WTC11 (cell line): ENCODE measurements at regions not wholly inside any gene's neighbourhood (a gene's known extent, or its start where the extent isn't known, plus 50 kb on each side); places are given as distances from the start of the nearest gene placed in this dataset.

Source experiments
- ATAC-seq: fragments of 200-7000 bp; cut with Tn5 transposase; 2 replicates; pipeline ENCODE4 v1.10.0; 2021; ENCODE audit warnings: mild to moderate bottlenecking, moderate library complexity
- CTCF ChIA-PET: fragments of 300-600 bp; sonication (Branson Sonifier 250); formaldehyde crosslinking; loops from one replicate; lab custom pipeline; 2021; ENCODE audit warnings: antibody characterized with exemption; lab: Charles Lee
- POLR2A ChIA-PET: fragments of 350-600 bp; sonication (Branson Sonifier 250); formaldehyde crosslinking; loops from one replicate; lab custom pipeline; 2021; ENCODE audit warnings: antibody characterized with exemption; lab: Charles Lee
- DNase-seq: peaks from one replicate; pipeline ENCODE4 v3.0.0; 2021; ENCODE audit warnings: low spot score
- H3K27ac Mint-ChIP-seq: 2 replicates; pipeline ENCODE4 v1.8.0; 2021; ENCODE audit warnings: mixed read lengths
- H3K27me3 Mint-ChIP-seq: 2 replicates; pipeline ENCODE4 v1.8.0; 2021; ENCODE audit warnings: low read depth, mild to moderate bottlenecking, moderate library complexity, mixed read lengths
- H3K36me3 Mint-ChIP-seq: 2 replicates; pipeline ENCODE4 v1.8.0; 2021; ENCODE audit warnings: mixed read lengths
- H3K4me1 Mint-ChIP-seq: 2 replicates; pipeline ENCODE4 v1.8.0; 2022; ENCODE audit warnings: mixed read lengths
- H3K4me3 Mint-ChIP-seq: 2 replicates; pipeline ENCODE4 v1.8.0; 2021; ENCODE audit warnings: mild to moderate bottlenecking, moderate library complexity, mixed read lengths
- H3K9me3 Mint-ChIP-seq: 2 replicates; pipeline ENCODE4 v1.8.0; 2021; ENCODE audit warnings: mixed read lengths
- ATF1 ChIP-seq: sonication (generic); formaldehyde crosslinking; IDR thresholded peaks from 2 replicates; pipeline ENCODE4 v1.8.1; 2023; ENCODE audit warnings: mild to moderate bottlenecking, moderate library complexity, missing genetic modification reagents
- CBFB ChIP-seq: sonication (generic); formaldehyde crosslinking; IDR thresholded peaks from 2 replicates; pipeline ENCODE4 v1.8.1; 2022; ENCODE audit warnings: mild to moderate bottlenecking, low read depth, missing genetic modification reagents
- FOXK1 ChIP-seq: sonication (generic); formaldehyde crosslinking; IDR thresholded peaks from 2 replicates; pipeline ENCODE4 v1.8.0; 2022; ENCODE audit warnings: mild to moderate bottlenecking, moderate library complexity, missing genetic modification reagents
- GABPB1 ChIP-seq: sonication (generic); formaldehyde crosslinking; IDR thresholded peaks from 2 replicates; pipeline ENCODE4 v1.8.1; 2023; ENCODE audit warnings: mild to moderate bottlenecking, missing genetic modification reagents
- GRHL2 ChIP-seq: fragments of 250-450 bp; sonication (Bioruptor Pico); IDR thresholded peaks from 2 replicates; pipeline ENCODE4 v1.8.0; 2022; ENCODE audit warnings: mild to moderate bottlenecking, moderate library complexity; ENCODE audit not compliant: insufficient replicate concordance, severe bottlenecking
- JAZF1 ChIP-seq: fragments of 250-450 bp; sonication (Bioruptor Pico); IDR thresholded peaks from 2 replicates; pipeline ENCODE4 v1.9.0; 2021; ENCODE audit warnings: moderate library complexity, mild to moderate bottlenecking, inconsistent platforms
- NR1H2 ChIP-seq: sonication (generic); formaldehyde crosslinking; IDR thresholded peaks from 2 replicates; pipeline ENCODE4 v1.9.0; 2021; ENCODE audit warnings: mild to moderate bottlenecking, moderate library complexity, missing genetic modification reagents
- NR2C2 ChIP-seq: sonication (generic); formaldehyde crosslinking; IDR thresholded peaks from 2 replicates; pipeline ENCODE4 v1.8.0; 2022; ENCODE audit warnings: mild to moderate bottlenecking, missing genetic modification reagents
- OVOL2 ChIP-seq: fragments of 250-450 bp; sonication (Bioruptor Pico); IDR thresholded peaks from 2 replicates; pipeline ENCODE4 v1.9.0; 2021; ENCODE audit warnings: mild to moderate bottlenecking, borderline replicate concordance
- SMAD3 ChIP-seq: sonication (generic); formaldehyde crosslinking; IDR thresholded peaks from 2 replicates; pipeline ENCODE4 v1.8.0; 2022; ENCODE audit warnings: missing genetic modification reagents, mild to moderate bottlenecking, borderline replicate concordance
- SP1 ChIP-seq: sonication (generic); formaldehyde crosslinking; conservative IDR thresholded peaks from 2 replicates; pipeline ENCODE4 v1.8.1; 2022; ENCODE audit warnings: missing genetic modification reagents
- ZNF121 ChIP-seq: sonication (generic); formaldehyde crosslinking; IDR thresholded peaks from 2 replicates; pipeline ENCODE4 v1.8.0; 2023; ENCODE audit warnings: missing genetic modification reagents
- ZNF138 ChIP-seq: sonication (generic); formaldehyde crosslinking; conservative IDR thresholded peaks from 2 replicates; pipeline ENCODE4 v1.8.1; 2022; ENCODE audit warnings: mild to moderate bottlenecking, moderate library complexity, missing genetic modification reagents
- ZNF263 ChIP-seq: sonication (generic); formaldehyde crosslinking; IDR thresholded peaks from 2 replicates; pipeline ENCODE4 v1.8.1; 2022; ENCODE audit warnings: low read depth, mild to moderate bottlenecking, moderate library complexity, missing genetic modification reagents
- TF ChIP-seq, protein P1 (sequence below): sonication (generic); formaldehyde crosslinking; IDR thresholded peaks from 2 replicates; pipeline ENCODE4 v1.8.0; 2022; ENCODE audit warnings: mild to moderate bottlenecking, missing genetic modification reagents
- TF ChIP-seq, protein P2 (sequence below): sonication (generic); formaldehyde crosslinking; IDR thresholded peaks from 2 replicates; pipeline ENCODE4 v1.8.1; 2022; ENCODE audit warnings: low read depth, missing genetic modification reagents, borderline replicate concordance
- TF ChIP-seq, protein P3 (sequence below): sonication (generic); formaldehyde crosslinking; IDR thresholded peaks from 2 replicates; pipeline ENCODE4 v1.8.1; 2022; ENCODE audit warnings: low read depth, mild to moderate bottlenecking, moderate library complexity, missing genetic modification reagents, borderline replicate concordance
- TF ChIP-seq, protein P4 (sequence below): sonication (generic); formaldehyde crosslinking; IDR thresholded peaks from 2 replicates; pipeline ENCODE4 v1.8.1; 2022; ENCODE audit warnings: missing genetic modification reagents, borderline replicate concordance
- TF ChIP-seq, protein P5 (sequence below): sonication (generic); formaldehyde crosslinking; IDR thresholded peaks from 2 replicates; pipeline ENCODE4 v1.8.0; 2022; ENCODE audit warnings: mild to moderate bottlenecking, missing genetic modification reagents
- TF ChIP-seq, protein P6 (sequence below): fragments of 250-450 bp; sonication (Bioruptor Pico); IDR thresholded peaks from 2 replicates; pipeline ENCODE4 v2.1.2; 2022; ENCODE audit warnings: mild to moderate bottlenecking, moderate library complexity
- TF ChIP-seq, protein P7 (sequence below): fragments of 250-450 bp; sonication (Bioruptor Pico); IDR thresholded peaks from 2 replicates; pipeline ENCODE4 v1.9.0; 2021; ENCODE audit warnings: mild to moderate bottlenecking, borderline replicate concordance
- TF ChIP-seq, protein P8 (sequence below): sonication (generic); formaldehyde crosslinking; IDR thresholded peaks from 2 replicates; pipeline ENCODE4 v1.8.1; 2022; ENCODE audit warnings: mild to moderate bottlenecking, moderate library complexity, missing genetic modification reagents

DNA sequence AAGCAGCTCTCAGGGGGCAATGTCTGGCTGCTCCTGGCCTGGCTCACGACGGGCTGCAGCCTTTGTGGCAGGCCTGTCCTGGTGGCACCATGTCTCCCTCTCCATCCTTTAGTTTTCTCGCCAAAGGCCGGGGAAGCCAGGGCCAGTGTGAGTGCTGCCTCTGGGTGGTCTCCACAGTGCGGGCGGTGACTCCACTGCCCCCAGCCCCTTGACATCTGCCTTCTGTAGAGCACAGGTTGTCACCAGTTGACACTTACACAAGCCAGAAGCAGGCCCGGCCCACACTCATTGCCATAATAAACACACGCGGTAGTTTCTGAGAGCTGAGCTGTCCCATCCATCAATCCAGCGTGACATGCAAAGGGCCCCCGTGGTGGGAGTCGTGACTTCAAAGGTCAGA, 219.5 kb downstream of the TFAP2C start:
- no peak overlapping the region for H3K27ac Mint-ChIP-seq
- H3K36me3 Mint-ChIP-seq = no peaks in the 10 kb centered on the region
- POLR2A ChIA-PET = no interaction called here
- peaks cover 10% of the 10 kb centered on the region for H3K4me1 Mint-ChIP-seq
- DNase-seq = no peak
- no peak overlapping the region for H3K4me3 Mint-ChIP-seq
- H3K9me3 Mint-ChIP-seq = no peaks in the 10 kb centered on the region
- peaks cover 4% of the 10 kb centered on the region; the same call in 1 of the 2 replicates for H3K27me3 Mint-ChIP-seq
- no peak for TF ChIP-seq ATF1
- no peak for TF ChIP-seq FOXK1 (CRISPR knock-in tag)
- TF ChIP-seq, protein P1, sequence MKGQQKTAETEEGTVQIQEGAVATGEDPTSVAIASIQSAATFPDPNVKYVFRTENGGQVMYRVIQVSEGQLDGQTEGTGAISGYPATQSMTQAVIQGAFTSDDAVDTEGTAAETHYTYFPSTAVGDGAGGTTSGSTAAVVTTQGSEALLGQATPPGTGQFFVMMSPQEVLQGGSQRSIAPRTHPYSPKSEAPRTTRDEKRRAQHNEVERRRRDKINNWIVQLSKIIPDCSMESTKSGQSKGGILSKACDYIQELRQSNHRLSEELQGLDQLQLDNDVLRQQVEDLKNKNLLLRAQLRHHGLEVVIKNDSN (CRISPR knock-in tag) = no peak
- TF ChIP-seq, protein P2, sequence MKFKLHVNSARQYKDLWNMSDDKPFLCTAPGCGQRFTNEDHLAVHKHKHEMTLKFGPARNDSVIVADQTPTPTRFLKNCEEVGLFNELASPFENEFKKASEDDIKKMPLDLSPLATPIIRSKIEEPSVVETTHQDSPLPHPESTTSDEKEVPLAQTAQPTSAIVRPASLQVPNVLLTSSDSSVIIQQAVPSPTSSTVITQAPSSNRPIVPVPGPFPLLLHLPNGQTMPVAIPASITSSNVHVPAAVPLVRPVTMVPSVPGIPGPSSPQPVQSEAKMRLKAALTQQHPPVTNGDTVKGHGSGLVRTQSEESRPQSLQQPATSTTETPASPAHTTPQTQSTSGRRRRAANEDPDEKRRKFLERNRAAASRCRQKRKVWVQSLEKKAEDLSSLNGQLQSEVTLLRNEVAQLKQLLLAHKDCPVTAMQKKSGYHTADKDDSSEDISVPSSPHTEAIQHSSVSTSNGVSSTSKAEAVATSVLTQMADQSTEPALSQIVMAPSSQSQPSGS (CRISPR knock-in tag) = no peak
- TF ChIP-seq, all 79 proteins: peak for 0
- no peak for ATAC-seq
- CTCF ChIA-PET = interaction anchor here (1.2 kb wide), 2 partner anchors 126 to 213 kb away, joined by 3 to 5 read pairs; no protein-coding TSS in a partner anchor

DNA sequence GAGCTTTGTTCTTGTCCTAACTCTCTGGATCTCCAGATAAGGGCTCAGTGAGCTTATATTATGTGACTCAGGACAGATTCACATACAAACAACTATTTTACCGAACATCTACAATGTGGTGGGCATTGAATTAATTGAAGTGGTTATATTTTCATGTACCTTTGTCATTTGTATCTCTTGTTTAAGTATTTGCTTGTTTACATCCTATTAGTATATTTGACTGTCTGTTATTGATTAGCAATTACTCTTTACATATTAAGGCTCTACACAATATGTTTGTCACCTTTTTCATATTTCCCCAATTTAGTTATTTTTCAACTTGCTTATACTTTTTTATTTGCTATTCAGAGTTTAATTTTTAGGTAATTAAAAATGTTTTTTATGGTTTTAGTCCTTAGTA, 222.4 kb downstream of the TFAP2C start:
- DNase-seq (no peak), ATAC-seq (no peak)
- TF ChIP-seq ZNF138 (CRISPR knock-in tag) (no peak), NR1H2 (CRISPR knock-in tag) (no peak), ZNF121 (CRISPR knock-in tag) (no peak), SP1 (CRISPR knock-in tag) (no peak), GRHL2 (CRISPR knock-in tag) (no peak), GABPB1 (CRISPR knock-in tag) (no peak), OVOL2 (CRISPR knock-in tag) (no peak), JAZF1 (CRISPR knock-in tag) (no peak), CBFB (CRISPR knock-in tag) (no peak), SMAD3 (CRISPR knock-in tag) (no peak), NR2C2 (no peak), ATF1 (no peak), ZNF263 (no peak)
- TF ChIP-seq, protein P3, sequence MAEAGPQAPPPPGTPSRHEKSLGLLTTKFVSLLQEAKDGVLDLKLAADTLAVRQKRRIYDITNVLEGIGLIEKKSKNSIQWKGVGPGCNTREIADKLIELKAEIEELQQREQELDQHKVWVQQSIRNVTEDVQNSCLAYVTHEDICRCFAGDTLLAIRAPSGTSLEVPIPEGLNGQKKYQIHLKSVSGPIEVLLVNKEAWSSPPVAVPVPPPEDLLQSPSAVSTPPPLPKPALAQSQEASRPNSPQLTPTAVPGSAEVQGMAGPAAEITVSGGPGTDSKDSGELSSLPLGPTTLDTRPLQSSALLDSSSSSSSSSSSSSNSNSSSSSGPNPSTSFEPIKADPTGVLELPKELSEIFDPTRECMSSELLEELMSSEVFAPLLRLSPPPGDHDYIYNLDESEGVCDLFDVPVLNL (CRISPR knock-in tag) = no peak
- TF ChIP-seq, protein P4, sequence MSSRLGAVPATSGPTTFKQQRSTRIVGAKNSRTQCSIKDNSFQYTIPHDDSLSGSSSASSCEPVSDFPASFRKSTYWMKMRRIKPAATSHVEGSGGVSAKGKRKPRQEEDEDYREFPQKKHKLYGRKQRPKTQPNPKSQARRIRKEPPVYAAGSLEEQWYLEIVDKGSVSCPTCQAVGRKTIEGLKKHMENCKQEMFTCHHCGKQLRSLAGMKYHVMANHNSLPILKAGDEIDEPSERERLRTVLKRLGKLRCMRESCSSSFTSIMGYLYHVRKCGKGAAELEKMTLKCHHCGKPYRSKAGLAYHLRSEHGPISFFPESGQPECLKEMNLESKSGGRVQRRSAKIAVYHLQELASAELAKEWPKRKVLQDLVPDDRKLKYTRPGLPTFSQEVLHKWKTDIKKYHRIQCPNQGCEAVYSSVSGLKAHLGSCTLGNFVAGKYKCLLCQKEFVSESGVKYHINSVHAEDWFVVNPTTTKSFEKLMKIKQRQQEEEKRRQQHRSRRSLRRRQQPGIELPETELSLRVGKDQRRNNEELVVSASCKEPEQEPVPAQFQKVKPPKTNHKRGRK (CRISPR knock-in tag) = no peak
- TF ChIP-seq, protein P5, sequence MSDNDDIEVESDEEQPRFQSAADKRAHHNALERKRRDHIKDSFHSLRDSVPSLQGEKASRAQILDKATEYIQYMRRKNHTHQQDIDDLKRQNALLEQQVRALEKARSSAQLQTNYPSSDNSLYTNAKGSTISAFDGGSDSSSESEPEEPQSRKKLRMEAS (CRISPR knock-in tag) = no peak
- TF ChIP-seq, protein P6, sequence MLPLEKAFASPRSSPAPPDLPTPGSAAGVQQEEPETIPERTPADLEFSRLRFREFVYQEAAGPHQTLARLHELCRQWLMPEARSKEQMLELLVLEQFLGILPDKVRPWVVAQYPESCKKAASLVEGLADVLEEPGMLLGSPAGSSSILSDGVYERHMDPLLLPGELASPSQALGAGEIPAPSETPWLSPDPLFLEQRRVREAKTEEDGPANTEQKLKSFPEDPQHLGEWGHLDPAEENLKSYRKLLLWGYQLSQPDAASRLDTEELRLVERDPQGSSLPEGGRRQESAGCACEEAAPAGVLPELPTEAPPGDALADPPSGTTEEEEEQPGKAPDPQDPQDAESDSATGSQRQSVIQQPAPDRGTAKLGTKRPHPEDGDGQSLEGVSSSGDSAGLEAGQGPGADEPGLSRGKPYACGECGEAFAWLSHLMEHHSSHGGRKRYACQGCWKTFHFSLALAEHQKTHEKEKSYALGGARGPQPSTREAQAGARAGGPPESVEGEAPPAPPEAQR = no peak
- TF ChIP-seq, protein P7, sequence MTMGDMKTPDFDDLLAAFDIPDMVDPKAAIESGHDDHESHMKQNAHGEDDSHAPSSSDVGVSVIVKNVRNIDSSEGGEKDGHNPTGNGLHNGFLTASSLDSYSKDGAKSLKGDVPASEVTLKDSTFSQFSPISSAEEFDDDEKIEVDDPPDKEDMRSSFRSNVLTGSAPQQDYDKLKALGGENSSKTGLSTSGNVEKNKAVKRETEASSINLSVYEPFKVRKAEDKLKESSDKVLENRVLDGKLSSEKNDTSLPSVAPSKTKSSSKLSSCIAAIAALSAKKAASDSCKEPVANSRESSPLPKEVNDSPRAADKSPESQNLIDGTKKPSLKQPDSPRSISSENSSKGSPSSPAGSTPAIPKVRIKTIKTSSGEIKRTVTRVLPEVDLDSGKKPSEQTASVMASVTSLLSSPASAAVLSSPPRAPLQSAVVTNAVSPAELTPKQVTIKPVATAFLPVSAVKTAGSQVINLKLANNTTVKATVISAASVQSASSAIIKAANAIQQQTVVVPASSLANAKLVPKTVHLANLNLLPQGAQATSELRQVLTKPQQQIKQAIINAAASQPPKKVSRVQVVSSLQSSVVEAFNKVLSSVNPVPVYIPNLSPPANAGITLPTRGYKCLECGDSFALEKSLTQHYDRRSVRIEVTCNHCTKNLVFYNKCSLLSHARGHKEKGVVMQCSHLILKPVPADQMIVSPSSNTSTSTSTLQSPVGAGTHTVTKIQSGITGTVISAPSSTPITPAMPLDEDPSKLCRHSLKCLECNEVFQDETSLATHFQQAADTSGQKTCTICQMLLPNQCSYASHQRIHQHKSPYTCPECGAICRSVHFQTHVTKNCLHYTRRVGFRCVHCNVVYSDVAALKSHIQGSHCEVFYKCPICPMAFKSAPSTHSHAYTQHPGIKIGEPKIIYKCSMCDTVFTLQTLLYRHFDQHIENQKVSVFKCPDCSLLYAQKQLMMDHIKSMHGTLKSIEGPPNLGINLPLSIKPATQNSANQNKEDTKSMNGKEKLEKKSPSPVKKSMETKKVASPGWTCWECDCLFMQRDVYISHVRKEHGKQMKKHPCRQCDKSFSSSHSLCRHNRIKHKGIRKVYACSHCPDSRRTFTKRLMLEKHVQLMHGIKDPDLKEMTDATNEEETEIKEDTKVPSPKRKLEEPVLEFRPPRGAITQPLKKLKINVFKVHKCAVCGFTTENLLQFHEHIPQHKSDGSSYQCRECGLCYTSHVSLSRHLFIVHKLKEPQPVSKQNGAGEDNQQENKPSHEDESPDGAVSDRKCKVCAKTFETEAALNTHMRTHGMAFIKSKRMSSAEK (CRISPR knock-in tag) = no peak
- TF ChIP-seq, protein P8, sequence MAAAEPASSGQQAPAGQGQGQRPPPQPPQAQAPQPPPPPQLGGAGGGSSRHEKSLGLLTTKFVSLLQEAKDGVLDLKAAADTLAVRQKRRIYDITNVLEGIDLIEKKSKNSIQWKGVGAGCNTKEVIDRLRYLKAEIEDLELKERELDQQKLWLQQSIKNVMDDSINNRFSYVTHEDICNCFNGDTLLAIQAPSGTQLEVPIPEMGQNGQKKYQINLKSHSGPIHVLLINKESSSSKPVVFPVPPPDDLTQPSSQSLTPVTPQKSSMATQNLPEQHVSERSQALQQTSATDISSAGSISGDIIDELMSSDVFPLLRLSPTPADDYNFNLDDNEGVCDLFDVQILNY (CRISPR knock-in tag) = no peak
- Mint-ChIP-seq H3K4me3 (no peak overlapping the region), H3K36me3 (no peaks in the 10 kb centered on the region), H3K27ac (no peak overlapping the region), H3K27me3 (no peaks in the 10 kb centered on the region), H3K9me3 (no peaks in the 10 kb centered on the region), H3K4me1 (no peaks in the 10 kb centered on the region)
- ChIA-PET CTCF (interaction anchor here (1.6 to 1.7 kb wide), 2 partner anchors 210 to 222 kb away, joined by 3 to 4 read pairs; no protein-coding TSS in a partner anchor), POLR2A (no interaction called here)
